ENCODE measurements at regions not wholly inside any gene's neighbourhood (a gene's known extent, or its start where the extent isn't known, plus 50 kb on each side); places are given as distances from the start of the nearest gene placed in this dataset.

DNA sequence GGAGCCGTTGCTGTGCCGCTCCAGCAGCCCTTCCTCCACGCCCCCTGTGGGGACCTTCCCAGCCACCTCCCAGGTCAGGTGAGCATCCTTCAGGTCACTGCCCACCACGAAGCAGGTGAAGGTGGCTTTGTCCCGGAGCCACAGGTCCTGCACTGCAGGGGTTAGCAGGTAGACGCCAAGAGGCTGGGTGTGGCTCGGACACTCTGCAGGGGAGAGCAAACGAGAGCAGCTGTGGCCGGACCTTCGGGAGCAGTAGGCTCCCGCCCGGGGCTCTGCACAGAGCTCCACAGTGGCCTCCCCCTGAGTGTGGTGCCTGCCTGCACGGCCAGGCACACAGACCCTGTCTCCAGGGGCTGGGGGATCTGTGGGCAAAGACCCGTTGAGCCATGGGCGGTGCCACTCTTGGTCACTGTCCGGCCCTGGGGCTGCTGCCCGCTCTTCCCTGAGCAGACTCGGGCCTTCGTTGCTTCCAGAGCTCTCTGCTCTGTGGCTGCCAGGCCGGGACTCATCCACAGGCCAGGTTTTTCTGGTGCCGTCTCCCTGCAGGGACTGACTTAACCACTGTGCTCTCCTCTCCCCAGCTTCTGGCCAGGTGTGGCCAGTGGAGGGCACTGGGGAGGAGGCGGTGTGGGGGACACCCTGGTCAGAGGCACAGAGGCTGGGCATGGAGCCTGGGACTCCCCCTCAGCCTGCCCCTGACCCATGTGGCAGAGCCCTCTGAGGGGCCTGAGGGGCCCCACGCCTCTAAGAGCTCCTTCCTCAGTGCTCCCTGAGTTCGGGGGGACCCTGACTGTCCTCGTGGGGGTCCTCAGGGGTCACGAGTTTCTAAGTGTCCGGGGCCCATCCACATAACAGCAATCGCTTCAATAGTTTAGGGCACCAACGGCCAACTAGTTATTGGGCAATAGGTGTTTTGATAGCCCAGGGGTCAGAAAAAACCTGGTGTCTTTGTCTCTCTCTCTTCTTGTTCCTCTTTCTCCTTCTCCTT is 314.9 kb downstream of the TMEM121 start:
- TF ChIP-seq, protein P1, sequence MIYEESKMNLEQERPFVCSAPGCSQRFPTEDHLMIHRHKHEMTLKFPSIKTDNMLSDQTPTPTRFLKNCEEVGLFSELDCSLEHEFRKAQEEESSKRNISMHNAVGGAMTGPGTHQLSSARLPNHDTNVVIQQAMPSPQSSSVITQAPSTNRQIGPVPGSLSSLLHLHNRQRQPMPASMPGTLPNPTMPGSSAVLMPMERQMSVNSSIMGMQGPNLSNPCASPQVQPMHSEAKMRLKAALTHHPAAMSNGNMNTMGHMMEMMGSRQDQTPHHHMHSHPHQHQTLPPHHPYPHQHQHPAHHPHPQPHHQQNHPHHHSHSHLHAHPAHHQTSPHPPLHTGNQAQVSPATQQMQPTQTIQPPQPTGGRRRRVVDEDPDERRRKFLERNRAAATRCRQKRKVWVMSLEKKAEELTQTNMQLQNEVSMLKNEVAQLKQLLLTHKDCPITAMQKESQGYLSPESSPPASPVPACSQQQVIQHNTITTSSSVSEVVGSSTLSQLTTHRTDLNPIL (CRISPR knock-in tag; IDR thresholded peaks at IDR 0.05; ENCODE audit: low read depth), result no peak
- TF ChIP-seq TCF4 (CRISPR knock-in tag; IDR thresholded peaks at IDR 0.05; ENCODE audit: borderline replicate concordance) (no peak), ZNF8 (CRISPR knock-in tag; IDR thresholded peaks at IDR 0.05) (no peak), OSR1 (CRISPR knock-in tag; IDR thresholded peaks at IDR 0.05) (no peak), PPARA (CRISPR knock-in tag; IDR thresholded peaks at IDR 0.05; ENCODE audit: borderline replicate concordance) (no peak), TOX (CRISPR knock-in tag; IDR thresholded peaks at IDR 0.05; ENCODE audit: borderline replicate concordance) (no peak), ZC3H10 (CRISPR knock-in tag; IDR thresholded peaks at IDR 0.05) (no peak), ZNF565 (CRISPR knock-in tag; conservative IDR thresholded peaks at IDR 0.05; ENCODE audit: low read depth) (no peak), ISL1 (CRISPR knock-in tag; IDR thresholded peaks at IDR 0.05) (no peak)
- TF ChIP-seq, protein P2, sequence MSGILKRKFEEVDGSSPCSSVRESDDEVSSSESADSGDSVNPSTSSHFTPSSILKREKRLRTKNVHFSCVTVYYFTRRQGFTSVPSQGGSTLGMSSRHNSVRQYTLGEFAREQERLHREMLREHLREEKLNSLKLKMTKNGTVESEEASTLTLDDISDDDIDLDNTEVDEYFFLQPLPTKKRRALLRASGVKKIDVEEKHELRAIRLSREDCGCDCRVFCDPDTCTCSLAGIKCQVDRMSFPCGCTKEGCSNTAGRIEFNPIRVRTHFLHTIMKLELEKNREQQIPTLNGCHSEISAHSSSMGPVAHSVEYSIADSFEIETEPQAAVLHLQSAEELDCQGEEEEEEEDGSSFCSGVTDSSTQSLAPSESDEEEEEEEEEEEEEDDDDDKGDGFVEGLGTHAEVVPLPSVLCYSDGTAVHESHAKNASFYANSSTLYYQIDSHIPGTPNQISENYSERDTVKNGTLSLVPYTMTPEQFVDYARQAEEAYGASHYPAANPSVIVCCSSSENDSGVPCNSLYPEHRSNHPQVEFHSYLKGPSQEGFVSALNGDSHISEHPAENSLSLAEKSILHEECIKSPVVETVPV (CRISPR knock-in tag; IDR thresholded peaks at IDR 0.05), result no peak
- TF ChIP-seq, protein P3, sequence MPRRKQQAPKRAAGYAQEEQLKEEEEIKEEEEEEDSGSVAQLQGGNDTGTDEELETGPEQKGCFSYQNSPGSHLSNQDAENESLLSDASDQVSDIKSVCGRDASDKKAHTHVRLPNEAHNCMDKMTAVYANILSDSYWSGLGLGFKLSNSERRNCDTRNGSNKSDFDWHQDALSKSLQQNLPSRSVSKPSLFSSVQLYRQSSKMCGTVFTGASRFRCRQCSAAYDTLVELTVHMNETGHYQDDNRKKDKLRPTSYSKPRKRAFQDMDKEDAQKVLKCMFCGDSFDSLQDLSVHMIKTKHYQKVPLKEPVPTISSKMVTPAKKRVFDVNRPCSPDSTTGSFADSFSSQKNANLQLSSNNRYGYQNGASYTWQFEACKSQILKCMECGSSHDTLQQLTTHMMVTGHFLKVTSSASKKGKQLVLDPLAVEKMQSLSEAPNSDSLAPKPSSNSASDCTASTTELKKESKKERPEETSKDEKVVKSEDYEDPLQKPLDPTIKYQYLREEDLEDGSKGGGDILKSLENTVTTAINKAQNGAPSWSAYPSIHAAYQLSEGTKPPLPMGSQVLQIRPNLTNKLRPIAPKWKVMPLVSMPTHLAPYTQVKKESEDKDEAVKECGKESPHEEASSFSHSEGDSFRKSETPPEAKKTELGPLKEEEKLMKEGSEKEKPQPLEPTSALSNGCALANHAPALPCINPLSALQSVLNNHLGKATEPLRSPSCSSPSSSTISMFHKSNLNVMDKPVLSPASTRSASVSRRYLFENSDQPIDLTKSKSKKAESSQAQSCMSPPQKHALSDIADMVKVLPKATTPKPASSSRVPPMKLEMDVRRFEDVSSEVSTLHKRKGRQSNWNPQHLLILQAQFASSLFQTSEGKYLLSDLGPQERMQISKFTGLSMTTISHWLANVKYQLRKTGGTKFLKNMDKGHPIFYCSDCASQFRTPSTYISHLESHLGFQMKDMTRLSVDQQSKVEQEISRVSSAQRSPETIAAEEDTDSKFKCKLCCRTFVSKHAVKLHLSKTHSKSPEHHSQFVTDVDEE (CRISPR knock-in tag; IDR thresholded peaks at IDR 0.05), result no peak
